Coronary artery (tissue), 2 donors: ENCODE measurements at regions not wholly inside any gene's neighbourhood (a gene's known extent, or its start where the extent isn't known, plus 50 kb on each side); places are given as distances from the start of the nearest gene placed in this dataset.
A peak's percentile ranks its signal among the peaks of the same experiment; 100 is the strongest.

ENCODE experiments used
- DNase-seq: peaks from one replicate; pipeline ENCODE4 v3.0.0-alpha.2; 2017; ENCODE audit warnings: low spot score
- H3K27ac ChIP-seq, 2 donors: fragments of 200-600 bp; sonication (generic); one replicate each; pipeline ENCODE4 v1.5.1; 2016 to 2019
- H3K4me3 ChIP-seq: fragments of 200-600 bp; sonication (generic); 2 replicates; pipeline ENCODE4 v1.5.1; 2016; ENCODE audit warnings: mild to moderate bottlenecking, moderate library complexity
- TF ChIP-seq, protein P1 (sequence below): fragments of 200-600 bp; sonication (generic); IDR thresholded peaks from one replicate; pipeline ENCODE4 v1.5.1; 2019; ENCODE audit warnings: antibody characterized with exemption

GRCh38 chr20:6575912-6576401 is 191.5 kb upstream of the BMP2 start:
- Histone ChIP-seq H3K4me3 (no peak overlapping the region), H3K27ac (no peak overlapping the region)
- TF ChIP-seq, protein P1, sequence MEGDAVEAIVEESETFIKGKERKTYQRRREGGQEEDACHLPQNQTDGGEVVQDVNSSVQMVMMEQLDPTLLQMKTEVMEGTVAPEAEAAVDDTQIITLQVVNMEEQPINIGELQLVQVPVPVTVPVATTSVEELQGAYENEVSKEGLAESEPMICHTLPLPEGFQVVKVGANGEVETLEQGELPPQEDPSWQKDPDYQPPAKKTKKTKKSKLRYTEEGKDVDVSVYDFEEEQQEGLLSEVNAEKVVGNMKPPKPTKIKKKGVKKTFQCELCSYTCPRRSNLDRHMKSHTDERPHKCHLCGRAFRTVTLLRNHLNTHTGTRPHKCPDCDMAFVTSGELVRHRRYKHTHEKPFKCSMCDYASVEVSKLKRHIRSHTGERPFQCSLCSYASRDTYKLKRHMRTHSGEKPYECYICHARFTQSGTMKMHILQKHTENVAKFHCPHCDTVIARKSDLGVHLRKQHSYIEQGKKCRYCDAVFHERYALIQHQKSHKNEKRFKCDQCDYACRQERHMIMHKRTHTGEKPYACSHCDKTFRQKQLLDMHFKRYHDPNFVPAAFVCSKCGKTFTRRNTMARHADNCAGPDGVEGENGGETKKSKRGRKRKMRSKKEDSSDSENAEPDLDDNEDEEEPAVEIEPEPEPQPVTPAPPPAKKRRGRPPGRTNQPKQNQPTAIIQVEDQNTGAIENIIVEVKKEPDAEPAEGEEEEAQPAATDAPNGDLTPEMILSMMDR = no peak
- DNase-seq = no peak

DNA sequence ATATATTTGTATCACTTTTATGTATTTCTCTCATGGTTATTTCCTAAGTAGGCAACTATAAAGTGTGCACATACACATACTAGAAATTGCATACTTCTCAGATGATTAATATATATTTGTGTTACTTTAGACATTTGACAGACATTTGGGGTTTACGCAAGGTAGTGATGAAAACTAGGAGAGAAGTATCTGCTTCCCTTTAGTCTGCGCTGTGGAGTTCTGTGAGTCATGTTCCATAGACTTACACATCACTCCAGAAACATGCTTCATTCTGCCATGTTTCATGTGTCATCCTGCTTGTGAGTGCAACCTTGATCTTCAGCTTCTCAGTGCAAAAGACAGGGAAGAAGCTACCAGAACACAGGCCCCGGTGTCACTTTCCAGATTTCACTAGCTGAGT is 200.7 kb upstream of the BMP2 start:
- no peak overlapping the region for H3K4me3 ChIP-seq
- H3K27ac ChIP-seq = no peak overlapping the region
- no peak for DNase-seq
- TF ChIP-seq, protein P1 = no peak

DNA sequence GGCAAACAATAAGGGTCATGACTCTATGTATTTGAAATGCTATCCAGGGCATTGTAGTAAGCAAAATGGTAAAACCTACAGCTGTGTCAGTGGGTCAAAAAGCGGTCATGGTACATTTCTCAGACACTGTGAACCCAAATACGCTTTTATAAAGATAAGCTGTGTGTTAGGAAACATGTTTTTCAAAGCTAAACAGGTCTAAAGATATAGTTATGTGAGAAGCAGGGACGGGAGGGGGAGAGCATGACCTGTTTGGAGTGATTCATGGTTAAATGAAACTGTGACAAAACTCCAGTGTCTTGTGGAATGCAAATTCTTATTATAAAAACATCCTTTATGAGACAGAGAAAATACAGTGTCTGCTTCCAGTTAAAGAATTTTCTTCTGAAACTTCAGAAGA is 205.4 kb upstream of the BMP2 start:
- DNase-seq = no peak
- Histone ChIP-seq H3K4me3 (no peak overlapping the region), H3K27ac (no peak overlapping the region)
- TF ChIP-seq, protein P1 = no peak

DNA sequence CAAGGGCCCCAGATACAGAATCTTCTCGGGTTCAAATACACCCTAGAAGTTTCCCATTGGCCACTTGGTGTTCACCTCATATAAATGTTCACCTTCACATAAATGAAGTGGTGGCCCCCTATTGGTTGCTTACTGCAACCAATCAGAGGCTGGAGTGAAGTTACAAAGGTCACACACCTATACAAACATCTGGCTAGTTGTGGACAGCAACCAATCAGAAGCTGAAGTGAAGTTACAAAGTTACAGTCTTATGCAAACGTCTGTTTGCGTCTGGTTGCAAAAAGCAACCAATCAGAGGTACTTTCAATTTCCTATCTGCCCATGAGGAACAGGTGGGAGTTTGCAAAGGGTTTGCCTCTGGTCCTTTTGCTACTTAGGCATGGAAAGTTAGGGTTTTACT is 206.5 kb upstream of the BMP2 start:
- no peak for DNase-seq
- Histone ChIP-seq H3K27ac (no peak overlapping the region), H3K4me3 (no peak overlapping the region)
- TF ChIP-seq, protein P1 = no peak

- TF ChIP-seq, protein P1 = no peak
- Histone ChIP-seq H3K4me3 (no peak overlapping the region), H3K27ac (no peak overlapping the region)
- no peak for DNase-seq
Observed at GRCh38 chr20:6559791-6560190, 207.7 kb upstream of the BMP2 start.

DNA sequence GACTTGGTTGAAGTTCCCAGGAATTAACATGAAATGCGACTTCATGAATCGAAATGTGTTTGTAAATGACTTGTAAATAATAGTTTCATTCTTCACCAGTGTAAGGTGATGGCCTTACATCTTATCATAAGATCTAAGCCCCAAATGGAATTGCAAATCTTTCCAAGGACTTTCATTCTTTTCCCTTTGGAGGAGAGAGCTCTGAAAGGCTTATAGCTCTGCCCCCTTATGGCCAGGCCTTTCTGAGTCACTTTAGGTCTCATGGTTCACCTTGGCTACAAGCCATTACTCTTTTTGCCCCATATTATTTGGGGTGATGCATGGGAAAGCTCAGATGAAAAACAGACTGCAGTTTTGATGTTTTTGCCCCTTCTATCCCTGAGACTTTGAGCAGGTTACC is 209.1 kb upstream of the BMP2 start:
- no peak for DNase-seq
- Histone ChIP-seq H3K27ac (no peak overlapping the region), H3K4me3 (no peak overlapping the region)
- TF ChIP-seq, protein P1 = no peak

GRCh38 chr20:6533761-6534479 is 233.6 kb upstream of the BMP2 start:
- H3K4me3 ChIP-seq = peak overlapping the region; percentile 56
- no peak for DNase-seq
- TF ChIP-seq, protein P1 = no peak
- H3K27ac ChIP-seq = no peak overlapping the region
